VCaP (cell line): ENCODE measurements at regions not wholly inside any gene's neighbourhood (a gene's known extent, or its start where the extent isn't known, plus 50 kb on each side); places are given as distances from the start of the nearest gene placed in this dataset.

Source experiments
- H3K27ac ChIP-seq: fragments of 450-650 bp; 2 replicates; pipeline ENCODE4 v1.5.1; 2017
- CTCF ChIP-seq: fragments of 450-650 bp; conservative IDR thresholded peaks from 2 replicates; pipeline ENCODE4 v1.5.1; 2017; ENCODE audit warnings: mild to moderate bottlenecking, moderate library complexity

GRCh38 chr2:8044046-8044594 is 637.7 kb upstream of the ID2 start:
- H3K27ac ChIP-seq, result no peak overlapping the region
- no peak for TF ChIP-seq CTCF

- no peak for TF ChIP-seq CTCF
- H3K27ac ChIP-seq, result no peak overlapping the region
Observed at GRCh38 chr2:8045081-8045614, 636.7 kb upstream of the ID2 start.

GRCh38 chr2:8046849-8047248 is 635.0 kb upstream of the ID2 start:
- H3K27ac ChIP-seq, result no peak overlapping the region
- TF ChIP-seq CTCF, result no peak

- no peak overlapping the region for H3K27ac ChIP-seq
- no peak for TF ChIP-seq CTCF
Observed at GRCh38 chr2:8049176-8049575, 632.7 kb upstream of the ID2 start.

- no peak overlapping the region for H3K27ac ChIP-seq
- no peak for TF ChIP-seq CTCF
Observed at GRCh38 chr2:8049851-8050571, 631.8 kb upstream of the ID2 start.

- H3K27ac ChIP-seq, result no peak overlapping the region
- no peak for TF ChIP-seq CTCF
Observed at GRCh38 chr2:8053216-8053615, 628.6 kb upstream of the ID2 start.

GRCh38 chr2:8054070-8054469 is 627.8 kb upstream of the ID2 start:
- no peak for TF ChIP-seq CTCF
- no peak overlapping the region for H3K27ac ChIP-seq
